EH (cell line): ENCODE measurements at regions not wholly inside any gene's neighbourhood (a gene's known extent, or its start where the extent isn't known, plus 50 kb on each side); places are given as distances from the start of the nearest gene placed in this dataset.

Experiments used
- DNase-seq: peaks from one replicate; pipeline ENCODE4 v3.0.0-alpha.2; 2015; ENCODE audit warnings: low read depth

DNA sequence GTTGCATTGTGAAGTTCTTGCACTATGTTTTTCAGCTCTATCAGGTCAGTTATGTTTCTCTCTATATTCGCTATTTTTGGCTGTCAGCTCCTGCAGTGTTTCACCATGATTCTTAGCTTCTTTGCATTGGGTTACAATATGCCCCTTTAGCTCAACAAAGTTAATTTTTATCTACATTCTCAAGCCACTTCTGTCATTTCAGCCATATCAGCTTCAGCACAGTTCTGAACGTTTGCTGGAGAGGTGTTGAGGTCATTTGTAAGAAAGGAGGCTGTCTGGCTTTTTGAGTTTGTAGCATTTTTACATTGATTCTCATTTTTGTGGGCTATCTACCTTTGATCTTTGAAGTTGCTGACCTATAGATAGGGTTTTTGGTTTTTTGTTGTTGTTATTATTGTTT lies 573.2 kb upstream of the RGS18 start:
- no peak for DNase-seq

DNA sequence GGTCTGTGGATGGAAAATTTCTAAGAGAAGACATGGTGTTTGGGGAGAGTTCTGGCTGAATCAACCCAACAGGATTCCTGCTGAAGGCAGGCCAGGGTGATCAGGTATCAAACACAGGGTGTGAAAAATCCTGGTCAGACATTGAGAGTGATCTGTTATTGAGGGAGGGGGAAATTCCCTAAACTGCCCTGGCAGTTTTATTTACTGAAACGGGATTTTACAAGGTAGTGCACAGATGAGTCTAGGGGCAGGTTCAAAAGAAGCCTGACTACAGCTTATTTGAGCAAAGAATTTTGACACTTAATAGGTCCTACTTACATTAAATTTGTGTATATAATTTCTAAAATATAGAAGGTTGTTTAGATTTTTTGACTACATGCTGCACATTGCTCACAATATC lies 569.4 kb upstream of the RGS18 start:
- DNase-seq = no peak

DNA sequence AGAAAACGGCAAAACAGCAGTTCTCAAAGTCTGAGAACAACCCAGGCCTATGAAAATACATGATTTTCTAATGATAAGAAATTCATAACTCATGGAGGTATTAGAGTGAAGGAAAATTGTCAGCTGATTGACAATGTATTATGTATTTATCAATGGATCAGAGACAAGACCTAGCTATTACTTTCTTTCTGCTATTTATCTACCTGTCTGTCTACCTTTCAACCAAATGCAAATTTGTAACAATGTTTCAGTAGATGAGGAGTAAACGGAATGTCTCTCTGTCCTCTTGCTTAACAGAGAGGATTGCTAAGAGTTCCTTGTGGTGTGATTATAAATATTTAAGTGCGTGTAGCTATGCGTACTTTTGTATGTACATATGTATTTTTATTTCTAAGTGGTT lies 568.7 kb upstream of the RGS18 start:
- DNase-seq = no peak

DNA sequence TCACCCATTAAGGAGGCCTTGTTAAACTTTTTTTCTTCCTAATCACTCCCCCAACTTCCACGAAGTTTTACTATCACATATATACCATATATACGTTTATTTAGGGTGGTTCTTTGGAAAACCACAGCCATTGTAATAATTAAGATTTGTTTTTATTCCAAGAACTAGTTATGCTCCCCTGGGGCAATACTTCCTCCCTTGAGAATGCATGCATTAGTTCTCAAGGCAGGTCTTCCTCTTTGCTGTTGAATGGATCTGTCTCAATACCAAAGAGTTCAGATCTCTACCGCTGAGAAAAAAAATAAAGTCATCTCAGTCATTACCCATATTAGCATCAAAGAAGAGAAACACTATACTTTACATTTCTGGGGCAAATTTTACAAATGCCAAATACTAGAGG lies 567.7 kb upstream of the RGS18 start:
- no peak for DNase-seq

DNA sequence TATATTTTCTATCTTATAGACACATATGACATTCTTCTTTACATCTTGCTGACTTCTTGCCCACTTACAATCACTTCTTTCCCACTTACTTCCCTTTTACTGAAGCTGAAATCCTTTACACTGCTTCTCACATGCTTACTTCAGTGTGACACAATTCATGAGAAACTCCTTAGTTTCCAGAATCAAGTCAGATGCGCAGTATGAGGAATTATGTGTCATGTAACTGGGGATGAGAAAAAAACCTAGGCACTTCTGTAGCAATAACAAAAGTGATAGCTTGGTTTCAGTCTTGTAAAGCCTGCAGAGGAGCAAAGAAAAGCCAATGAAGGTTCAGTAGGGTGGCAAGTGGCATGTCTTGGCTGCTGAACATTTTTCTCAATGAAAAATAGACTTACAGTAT lies 566.2 kb upstream of the RGS18 start:
- no peak for DNase-seq

DNA sequence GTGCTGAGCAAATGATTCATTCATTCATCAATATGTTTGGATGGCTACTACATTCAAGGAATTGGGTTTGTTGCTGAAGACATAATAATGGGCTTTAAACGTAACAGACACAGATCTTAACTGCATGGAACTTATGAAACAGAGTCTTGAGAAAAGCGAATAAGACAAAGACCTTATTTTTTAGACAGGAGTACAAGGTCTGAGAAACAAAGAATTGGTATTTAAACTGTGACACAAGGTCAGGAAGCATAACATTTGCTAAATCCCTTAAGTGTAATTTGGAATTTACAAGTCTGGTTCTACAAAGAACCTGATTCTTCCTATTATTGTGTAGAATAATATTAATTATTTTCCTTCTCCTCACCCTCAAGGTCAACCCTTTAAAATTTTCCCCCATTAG lies 565.4 kb upstream of the RGS18 start:
- no peak for DNase-seq

DNA sequence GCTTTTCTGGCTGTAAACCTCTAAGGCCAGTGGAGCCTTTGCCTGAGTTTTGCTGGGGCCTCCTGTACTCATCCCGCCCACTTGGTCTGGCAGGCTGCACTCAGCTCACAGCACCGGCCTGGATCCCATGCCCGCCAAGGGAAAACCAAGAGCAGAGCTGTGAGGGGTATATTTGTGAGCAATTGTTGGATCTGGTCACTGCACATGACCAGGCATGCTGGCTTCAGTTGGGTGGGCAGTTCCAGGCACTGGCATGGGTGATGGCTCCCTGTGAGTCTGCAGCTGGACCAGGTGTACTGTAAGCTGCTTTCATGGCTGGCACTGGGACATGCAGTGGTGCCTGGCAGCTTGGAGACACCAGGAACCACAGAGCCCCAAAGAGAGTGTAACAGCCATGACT lies 563.1 kb upstream of the RGS18 start:
- DNase-seq = no peak

DNA sequence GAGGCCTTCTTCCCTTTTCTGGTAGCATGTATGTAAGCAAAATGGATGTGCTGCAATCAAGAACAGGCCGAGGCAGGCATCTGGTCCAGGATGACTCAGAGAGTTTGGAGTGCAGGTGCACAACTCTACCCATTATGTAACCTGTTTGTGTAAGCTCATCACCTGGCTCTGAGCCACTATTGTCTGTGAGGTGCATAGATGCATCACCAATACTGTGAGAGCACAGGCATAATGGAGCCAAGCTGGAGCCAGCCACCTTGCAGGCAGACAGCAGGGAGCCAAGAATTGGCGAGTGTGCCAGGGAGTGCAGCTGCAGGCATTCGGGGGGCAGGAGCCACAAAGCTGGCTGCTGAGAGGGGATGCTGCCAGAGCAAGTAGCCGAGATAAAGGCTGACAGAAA lies 549.9 kb upstream of the RGS18 start:
- no peak for DNase-seq

DNA sequence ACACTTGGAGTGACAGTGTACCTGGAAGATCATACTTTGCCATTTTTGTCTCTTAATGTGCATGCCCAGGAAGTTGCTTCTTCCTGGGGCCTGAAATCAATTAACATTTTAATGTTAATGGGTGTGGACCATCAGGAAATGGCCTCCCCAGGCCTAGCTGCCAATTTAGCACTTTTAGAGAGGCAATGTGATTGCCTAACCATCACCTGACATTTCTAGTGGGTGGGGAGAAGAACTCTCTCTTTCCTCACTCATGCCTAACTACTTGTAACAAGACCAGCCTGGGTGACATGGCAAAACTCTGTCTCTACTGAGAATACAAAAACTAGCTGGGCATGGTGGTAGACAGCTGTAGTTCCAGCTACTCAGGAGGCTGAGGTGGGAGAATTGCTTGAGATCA lies 549.0 kb upstream of the RGS18 start:
- no peak for DNase-seq

DNA sequence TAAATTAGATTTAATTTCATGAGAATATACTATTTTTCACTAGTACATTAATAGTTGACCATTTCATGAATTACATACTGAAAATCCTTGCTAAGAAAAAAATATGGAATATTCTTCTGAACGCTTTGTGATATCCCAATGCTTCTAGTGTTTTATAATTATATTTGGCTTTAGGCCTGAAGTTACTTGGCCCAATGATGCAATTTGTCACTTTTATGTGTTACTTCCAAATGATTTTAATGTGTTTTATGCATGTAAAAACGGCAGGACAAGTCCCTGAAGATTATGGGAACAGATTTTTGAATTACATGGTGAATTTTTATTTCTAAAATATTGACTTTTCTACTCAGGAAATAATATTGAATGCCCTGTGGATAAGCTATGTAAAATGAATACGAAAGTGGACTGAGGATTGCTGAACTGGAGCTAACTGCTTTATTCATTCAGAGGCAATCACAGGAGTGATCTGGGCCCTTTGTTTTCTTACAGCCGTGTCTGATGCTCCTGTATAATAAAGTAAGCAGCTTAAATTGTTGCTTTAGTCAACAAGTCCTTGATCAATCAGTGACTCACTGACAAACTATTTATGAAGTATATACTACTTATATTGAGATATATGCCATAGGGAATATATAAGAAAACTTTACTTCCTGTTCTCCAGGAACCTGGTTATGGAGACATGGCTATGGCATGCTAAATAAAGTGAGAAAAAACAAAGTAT lies 543.0 kb upstream of the RGS18 start:
- no peak for DNase-seq

DNA sequence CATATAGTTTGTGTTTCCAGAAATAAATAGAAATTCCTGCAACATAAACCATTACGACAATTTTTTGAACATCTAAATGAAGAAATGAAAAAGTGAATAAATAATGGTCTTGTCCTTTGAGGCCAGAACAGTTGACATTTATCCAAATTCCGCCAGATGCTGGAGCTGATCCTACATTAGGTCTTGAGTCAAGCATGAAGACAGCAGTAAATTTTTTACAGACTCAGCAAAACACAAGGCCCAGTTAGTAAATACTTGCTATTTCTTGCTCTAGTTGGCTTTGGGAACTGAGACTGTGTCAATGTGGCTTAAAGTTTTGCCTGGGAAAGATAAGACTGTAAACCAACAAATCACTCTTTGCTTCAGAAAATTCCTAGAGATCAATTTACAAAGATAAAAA lies 540.1 kb upstream of the RGS18 start:
- DNase-seq = no peak

DNA sequence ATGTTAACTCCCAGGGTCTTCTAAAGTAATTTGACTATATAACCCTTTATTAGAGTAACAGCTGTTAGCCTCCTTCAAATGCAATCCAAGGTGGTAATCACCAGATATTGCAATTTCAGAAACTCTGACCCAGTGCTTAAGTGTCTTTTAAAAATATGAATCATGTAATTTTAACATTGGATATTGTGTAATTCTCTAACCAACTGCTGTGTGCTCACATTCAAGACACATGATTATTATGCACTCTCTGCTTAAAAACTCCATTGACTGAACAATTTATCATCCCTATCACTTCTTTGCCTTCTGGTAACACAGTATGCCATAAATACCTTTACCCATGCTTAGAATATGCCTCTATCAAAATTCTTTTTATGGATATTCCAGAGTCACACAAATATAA lies 537.4 kb upstream of the RGS18 start:
- DNase-seq = no peak

DNA sequence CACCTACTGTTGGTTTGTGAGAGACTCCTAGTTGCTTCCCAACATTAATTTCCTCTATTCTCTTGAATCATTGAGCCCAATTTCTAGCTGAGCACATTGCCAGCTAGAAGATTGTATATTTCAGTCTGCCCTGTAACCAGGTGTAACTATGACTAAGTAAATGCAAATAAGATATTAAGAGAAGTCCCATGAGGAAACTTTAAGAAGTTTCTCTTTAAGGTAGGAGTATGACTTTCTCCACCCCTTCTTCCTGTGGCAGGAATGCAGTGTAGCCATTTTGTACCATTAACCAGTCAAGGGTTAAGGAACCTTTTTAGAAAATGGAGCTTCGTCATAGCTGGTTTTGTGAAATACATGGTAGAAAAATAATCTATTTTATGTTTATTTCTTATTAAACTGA lies 534.2 kb upstream of the RGS18 start:
- no peak for DNase-seq

DNA sequence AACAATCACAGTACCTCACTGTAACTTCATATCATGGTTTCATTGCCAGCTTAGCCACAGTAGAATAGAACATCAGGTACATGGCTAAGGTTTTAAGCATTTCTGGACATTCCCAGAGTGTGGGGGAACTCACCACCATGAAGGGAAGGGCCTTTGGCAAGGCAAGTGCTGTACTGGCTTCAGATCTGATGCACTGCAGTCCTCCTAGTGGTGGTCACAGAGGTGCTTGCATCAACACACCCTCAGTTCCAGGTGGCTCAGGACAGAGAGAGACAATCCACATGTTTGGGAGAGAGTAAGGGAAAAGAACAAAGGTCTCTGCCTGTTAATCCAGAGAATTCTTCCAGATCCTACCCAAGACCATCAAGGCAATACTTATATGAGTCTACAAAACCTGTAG lies 528.4 kb upstream of the RGS18 start:
- no peak for DNase-seq

DNA sequence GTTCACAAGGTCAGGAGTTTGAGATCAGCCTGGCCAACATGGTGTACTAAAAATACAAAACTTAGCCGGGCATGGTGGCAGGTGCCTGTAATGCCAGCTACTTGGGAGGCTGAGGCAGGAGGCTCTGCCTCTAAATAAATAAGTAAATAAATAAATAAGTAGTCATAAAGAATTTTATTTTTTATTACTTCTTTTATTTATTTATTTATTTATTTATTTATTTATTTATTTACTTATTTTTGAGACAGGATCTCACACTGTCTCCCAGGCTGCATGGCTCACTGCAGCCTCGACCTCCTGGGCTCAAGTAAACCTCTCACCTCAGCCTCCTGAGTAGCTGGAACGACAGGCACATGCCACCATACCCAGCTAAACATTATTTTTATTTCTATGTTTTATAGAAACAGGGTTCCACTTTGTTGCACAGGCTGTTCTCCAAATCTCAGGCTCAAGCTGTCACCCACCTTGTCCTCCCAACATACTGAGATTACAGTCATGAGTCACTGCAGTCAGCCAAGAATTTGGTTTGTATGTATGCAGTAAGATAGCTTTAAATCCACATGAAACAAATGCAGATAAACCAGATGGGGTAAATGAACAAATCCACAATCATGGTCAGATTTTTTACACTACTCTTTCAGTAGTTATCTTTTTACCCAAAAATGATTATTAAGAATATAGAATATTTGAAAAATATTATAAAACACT lies 523.3 kb upstream of the RGS18 start:
- no peak for DNase-seq

DNA sequence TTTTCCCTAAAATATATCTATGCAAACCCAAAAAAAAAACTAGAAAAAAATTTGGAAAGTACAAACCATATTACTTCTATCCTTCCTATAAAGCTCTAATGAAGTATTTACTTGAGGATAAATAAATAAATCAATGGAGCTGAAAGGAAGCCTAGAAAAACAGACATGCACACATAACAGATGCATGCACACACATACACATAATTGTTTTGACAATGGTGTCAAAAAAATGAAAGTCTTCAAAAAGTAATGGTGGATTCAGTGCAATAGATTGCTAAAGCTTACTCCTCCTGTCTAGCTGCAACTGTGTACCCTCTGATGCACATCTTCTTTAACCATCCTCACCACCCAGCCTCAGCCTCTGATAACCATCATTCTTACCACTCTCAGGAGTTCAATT lies 521.9 kb upstream of the RGS18 start:
- no peak for DNase-seq

DNA sequence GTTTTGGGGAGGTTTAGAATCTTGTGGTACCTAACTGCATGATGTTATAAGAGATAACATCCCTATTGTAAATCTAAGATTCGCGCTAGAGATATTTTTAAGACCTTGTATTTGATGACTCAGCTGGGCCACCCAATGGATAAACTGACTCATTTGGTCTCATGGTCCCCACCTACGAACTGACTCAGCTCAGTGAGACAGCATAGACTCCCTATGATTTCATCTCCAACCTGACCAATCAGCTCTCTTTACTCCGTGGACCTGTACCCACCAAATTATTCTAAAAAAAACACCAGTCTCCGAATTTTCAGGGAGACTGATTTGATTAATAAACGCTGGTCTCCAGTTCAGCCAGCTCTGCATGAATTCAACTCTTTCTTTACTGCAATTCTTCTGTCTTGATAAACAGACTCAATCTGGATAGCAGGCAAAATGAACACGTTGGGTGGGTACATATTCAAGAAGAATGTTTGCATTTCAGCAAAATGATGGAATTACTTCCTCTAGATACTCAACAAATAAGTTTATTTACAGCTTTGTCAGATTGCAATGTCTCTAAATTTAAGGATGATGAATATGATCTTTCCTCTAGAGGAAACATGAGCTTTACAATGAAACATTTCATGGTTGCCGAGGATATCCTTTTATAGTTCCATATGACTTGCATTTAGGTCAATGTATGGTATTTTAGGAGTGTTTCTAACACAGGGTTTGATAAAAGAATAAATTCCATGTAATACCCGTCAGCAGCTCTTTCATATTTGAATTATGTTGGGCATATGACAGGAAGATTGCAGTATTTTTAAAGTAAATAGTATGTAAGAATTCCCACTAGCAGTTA lies 516.6 kb upstream of the RGS18 start:
- no peak for DNase-seq

DNA sequence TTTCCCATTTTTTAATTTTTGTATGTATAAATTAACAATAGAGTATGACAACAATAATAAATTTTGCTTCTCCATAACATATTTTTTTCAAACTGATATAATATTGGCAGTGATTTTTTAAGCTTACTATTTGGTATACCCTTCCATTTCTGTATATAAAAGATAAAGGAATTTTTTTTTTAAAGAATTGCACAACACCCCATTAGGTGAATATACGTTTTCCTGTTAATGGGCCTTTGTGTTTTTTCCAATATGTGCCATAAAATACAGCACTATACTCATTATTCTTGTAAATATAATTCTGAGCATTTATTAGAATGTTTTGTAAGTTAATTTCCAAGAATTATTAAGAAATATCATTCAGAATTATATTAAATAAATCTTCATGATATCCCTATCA lies 515.2 kb upstream of the RGS18 start:
- no peak for DNase-seq

DNA sequence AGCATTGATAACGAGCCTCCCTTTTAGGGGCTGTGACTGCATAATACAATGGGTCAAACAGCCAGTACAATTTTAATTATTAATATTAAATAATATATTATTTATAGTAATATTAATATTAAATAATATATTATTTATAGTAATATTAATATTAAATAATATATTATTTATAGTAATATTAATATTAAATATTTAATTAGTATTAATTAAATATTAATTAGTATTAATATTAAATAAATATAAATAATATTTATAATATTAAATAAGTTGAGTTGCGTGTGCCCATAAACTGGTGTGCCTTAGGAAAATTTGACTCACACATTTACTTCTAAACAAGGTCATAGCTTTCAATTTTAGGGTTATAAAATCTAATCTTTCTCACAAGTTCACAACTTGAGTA lies 509.3 kb upstream of the RGS18 start:
- no peak for DNase-seq

DNA sequence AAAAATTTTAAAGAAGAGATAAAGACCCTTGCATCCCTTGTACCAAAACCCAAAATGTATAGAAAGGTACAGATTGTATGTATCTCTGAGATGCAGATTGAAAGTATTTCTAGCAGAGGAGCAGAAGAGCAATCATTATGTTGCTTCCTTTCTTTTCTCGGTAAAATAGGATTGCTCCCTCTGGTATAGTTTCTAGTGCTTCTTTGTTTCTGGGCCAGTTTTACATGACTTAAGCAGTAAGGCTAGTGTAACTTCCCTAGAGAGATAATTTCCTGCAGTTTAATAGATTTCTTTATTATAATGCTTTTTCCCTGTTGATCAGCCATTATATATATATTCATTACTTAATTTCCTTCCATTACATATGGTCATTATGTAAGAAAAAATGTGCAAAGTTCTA lies 496.2 kb upstream of the RGS18 start:
- no peak for DNase-seq

DNA sequence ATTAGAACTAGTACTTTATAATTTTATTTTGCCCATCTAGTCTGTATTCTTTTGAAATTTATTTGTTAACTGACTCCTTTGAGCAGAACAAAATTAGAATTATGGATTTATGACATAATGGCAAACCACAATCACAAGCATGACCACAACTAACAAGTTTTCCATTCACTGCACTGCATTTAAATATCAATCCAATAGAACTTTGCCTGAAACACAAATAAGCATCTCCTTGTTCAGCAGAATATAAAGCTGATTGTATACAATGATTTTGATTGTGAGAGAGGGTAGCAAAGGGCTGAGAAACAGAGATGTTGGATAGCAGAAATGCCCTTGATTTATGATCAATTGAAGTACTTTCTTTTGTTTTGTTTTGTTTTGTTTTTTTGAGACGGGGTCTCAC lies 495.5 kb upstream of the RGS18 start:
- DNase-seq = no peak

DNA sequence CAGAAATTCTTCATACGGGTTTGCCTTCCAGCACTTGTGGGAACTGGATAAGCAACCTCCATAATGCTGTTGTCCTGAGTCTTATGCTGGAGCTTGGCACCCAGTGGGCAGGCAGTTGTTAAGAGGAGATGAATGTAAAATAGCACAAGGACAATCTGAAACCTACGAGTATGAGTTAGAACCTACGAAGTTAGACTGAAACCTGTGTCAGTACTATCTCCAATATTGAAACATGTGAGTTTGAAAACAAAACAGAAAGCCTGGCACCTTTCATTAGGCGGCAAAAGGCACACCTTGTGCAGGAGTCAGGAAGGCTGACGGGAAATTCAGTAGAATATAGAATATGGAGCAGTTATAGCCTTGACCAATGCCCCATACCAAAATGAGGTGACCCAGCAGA lies 489.7 kb upstream of the RGS18 start:
- no peak for DNase-seq

DNA sequence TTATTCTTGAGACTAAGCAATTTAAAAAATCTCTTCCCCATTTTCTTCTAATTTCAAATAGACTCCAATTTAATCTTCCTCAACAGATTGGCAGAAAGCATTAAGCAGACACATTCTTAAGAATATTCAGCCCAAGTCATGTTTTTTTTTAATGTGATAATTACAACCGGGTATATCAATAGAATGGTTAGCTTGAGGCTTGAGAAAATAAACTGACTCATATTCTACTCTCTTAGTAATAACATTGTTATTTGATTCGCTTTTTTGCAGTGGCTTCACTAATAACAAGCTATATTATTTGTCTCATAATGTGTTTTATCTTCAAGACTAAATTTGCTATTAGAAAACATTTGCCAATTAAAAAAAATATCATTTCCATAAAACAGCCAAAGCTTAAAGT lies 488.6 kb upstream of the RGS18 start:
- DNase-seq = no peak
